ENCODE measurements at regions not wholly inside any gene's neighbourhood (a gene's known extent, or its start where the extent isn't known, plus 50 kb on each side); places are given as distances from the start of the nearest gene placed in this dataset.

GRCh38 chr20:56758706-56759105 is 129.6 kb downstream of the TFAP2C start:
- BruUV-seq (replicated peaks) = no TSS peak
- POLR2A ChIA-PET = no interaction called here
- no peaks in the 10 kb centered on the region for H3K4me1 ChIP-seq (ENCODE audit: control insufficient read depth, insufficient read depth, low read length)

GRCh38 chr20:56759741-56760278 is 130.7 kb downstream of the TFAP2C start:
- intact Hi-C loops (cut with micrococcal nuclease; ENCODE audit: unreplicated experiment) = no loop called here
- TF ChIP-seq TCF7L2 (IDR thresholded peaks at IDR 0.05; ENCODE audit: low read depth, low read length) (no peak), SIN3A (IDR thresholded peaks at IDR 0.05; ENCODE audit: borderline replicate concordance, insufficient read depth, low read depth, low read length) (no peak), POLR2AphosphoS5 (IDR thresholded peaks at IDR 0.05; ENCODE audit: low read depth, low read length) (no peak), CTCF (IDR thresholded peaks at IDR 0.05) (no peak), REST (IDR thresholded peaks at IDR 0.05; ENCODE audit: insufficient read depth in 1 of 2, low read depth in 2 of 2, low read length in 1 of 2) (no peak)
- BruUV-seq (replicated peaks) = no TSS peak

More at GRCh38 chr20:56758706-56759105, 129.6 kb downstream of the TFAP2C start:
- no peak for DNase-seq (ENCODE audit: low read depth, low spot score)
- Histone ChIP-seq H3K9me3 (ENCODE audit: control insufficient read depth, insufficient read depth, low read depth, low read length) (no peaks in the 10 kb centered on the region), H3K4me3 (ENCODE audit: low read depth in 2 of 2, low read length in 2 of 2) (no peak overlapping the region), H3K36me3 (ENCODE audit: control insufficient read depth, insufficient read depth, low read length) (no peaks in the 10 kb centered on the region), H3K27ac (ENCODE audit: low read length) (no peak overlapping the region), H3K27me3 (ENCODE audit: control insufficient read depth, insufficient read depth, low read length) (no peaks in the 10 kb centered on the region)
- no peak for TF ChIP-seq CTCF (IDR thresholded peaks at IDR 0.05)
- no peak for TF ChIP-seq TCF7L2 (IDR thresholded peaks at IDR 0.05; ENCODE audit: low read depth, low read length)
- TF ChIP-seq REST (IDR thresholded peaks at IDR 0.05; ENCODE audit: insufficient read depth in 1 of 2, low read depth in 2 of 2, low read length in 1 of 2) = no peak
- no peak for TF ChIP-seq SIN3A (IDR thresholded peaks at IDR 0.05; ENCODE audit: borderline replicate concordance, insufficient read depth, low read depth, low read length)
- CTCF ChIA-PET = no interaction called here
- no peak for ATAC-seq
- intact Hi-C loops (cut with micrococcal nuclease; ENCODE audit: unreplicated experiment) (no loop called here), in situ Hi-C loops (cut with HindIII; ENCODE audit: low pct_unique_long_range_greater_than_20kb, low sequenced_read_pairs) (no loop called here)

More at GRCh38 chr20:56759741-56760278, 130.7 kb downstream of the TFAP2C start:
- no peak for DNase-seq (ENCODE audit: low read depth, low spot score)
- no peak for ATAC-seq
- H3K36me3 ChIP-seq (ENCODE audit: control insufficient read depth, insufficient read depth, low read length) = no peaks in the 10 kb centered on the region
- no peaks in the 10 kb centered on the region for H3K27me3 ChIP-seq (ENCODE audit: control insufficient read depth, insufficient read depth, low read length)
- H3K27ac ChIP-seq (ENCODE audit: low read length) = no peak overlapping the region
- no peaks in the 10 kb centered on the region for H3K9me3 ChIP-seq (ENCODE audit: control insufficient read depth, insufficient read depth, low read depth, low read length)
- no peak overlapping the region for H3K4me3 ChIP-seq (ENCODE audit: low read depth in 2 of 2, low read length in 2 of 2)
- POLR2A ChIA-PET = no interaction called here
- CTCF ChIA-PET = no interaction called here
- in situ Hi-C loops (cut with HindIII; ENCODE audit: low pct_unique_long_range_greater_than_20kb, low sequenced_read_pairs) = no loop called here
- no peaks in the 10 kb centered on the region for H3K4me1 ChIP-seq (ENCODE audit: control insufficient read depth, insufficient read depth, low read length)
